HTR-8/SVneo (cell line): ENCODE measurements at regions not wholly inside any gene's neighbourhood (a gene's known extent, or its start where the extent isn't known, plus 50 kb on each side); places are given as distances from the start of the nearest gene placed in this dataset.

Experiments
- DNase-seq: peaks from one replicate; pipeline ENCODE4 v3.0.0; 2011; ENCODE audit warnings: low spot score, mixed read lengths; ENCODE audit not compliant: insufficient read length
- FAIRE-seq: peaks from 2 replicates; lab custom pipeline; 2011; peaks lifted over from hg19 to GRCh38; lab: Jason Lieb, UNC

DNA sequence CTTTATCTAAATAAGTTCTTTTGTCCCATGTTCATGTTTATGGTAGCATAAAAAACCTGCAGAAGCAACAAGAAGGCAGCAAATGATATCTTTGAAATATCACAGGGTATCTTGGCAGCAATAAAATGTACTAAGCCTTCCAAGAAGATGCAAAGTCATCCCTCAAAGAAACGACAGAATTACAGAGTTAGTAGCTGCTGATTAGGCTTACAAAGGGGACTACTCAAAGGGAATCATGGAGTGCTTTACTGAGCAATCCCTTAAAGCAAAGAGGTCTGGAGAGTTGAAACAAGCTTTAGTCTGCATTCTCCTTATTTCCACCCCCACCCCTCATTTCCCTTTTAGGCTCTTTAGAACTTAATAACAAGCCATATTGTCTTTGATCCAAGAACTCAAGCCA is 935.0 kb downstream of the SQOR start:
- no peak for DNase-seq

DNA sequence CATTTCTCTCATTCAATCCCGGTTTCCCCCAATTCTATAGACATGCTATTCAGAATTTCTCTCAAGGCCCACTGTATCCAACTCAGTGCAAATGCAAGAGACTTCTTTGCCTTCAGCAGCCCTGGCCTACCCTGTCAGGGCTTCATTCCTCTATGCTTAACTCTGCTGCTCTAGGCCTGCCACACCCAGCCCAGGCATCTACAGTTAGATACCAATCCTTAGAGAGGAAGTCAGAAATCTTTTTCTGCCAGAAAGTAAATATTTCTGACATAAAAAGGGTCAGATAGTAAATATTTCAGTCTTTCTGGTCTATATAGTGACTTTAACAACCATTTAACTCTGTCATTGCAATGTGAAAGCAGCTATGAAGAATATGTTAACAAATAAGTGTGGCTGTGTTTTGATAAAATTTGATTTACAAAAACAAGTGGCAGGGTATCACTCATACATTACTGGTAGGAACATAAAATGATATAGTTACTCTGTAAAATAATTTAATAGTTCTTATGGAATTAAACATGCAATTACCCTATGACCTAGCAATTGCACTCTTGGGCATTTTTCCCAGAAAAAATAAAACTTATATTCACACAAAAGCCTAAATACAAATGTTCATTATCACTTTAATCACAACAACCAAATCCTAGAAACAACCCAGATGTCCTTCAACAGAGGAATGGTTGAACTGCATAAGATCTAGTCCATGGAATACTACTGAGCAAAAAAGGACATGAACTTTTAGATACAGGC is 942.0 kb downstream of the SQOR start:
- FAIRE-seq (no peak), DNase-seq (peak; percentile 2)

More for the DNA sequence above, 935.0 kb downstream of the SQOR start:
- no peak for FAIRE-seq

DNA sequence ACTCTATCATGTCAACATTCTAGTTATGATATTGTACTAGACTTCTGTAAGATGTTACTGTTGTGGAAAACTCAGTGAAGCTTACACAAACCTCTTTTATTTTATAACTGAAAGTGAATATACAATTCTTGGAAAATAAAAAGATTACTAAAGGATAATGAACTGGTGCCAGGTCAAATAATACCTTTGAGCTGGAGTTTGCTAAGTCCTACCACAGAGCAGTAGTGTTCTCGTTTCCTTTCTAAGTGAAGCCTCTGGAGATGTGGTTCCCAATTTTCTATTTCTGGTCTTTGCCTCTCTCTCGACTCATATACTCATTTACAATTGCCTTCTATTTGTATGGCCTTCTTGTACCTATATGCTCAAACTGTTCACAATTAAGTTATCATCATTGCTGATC is 942.9 kb downstream of the SQOR start:
- no peak for FAIRE-seq
- DNase-seq, result no peak

DNA sequence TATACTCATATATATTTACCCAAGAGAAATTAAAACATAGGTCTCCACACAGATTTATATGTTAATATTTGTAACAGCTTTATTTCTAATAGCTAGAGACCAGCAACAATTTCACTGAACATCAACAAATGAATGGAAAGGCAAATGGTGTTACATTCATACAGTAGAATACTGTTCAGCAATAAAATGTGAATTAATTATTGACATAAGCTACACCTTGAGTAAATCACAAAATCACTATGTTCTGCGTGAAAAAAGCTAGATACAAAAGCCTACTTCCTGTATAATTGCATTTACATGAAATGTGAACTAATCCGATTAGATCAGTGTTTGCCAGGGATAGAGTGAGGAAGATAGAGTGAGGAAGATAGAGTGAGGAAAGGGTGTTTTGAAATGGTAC is 945.7 kb downstream of the SQOR start:
- DNase-seq, result no peak

DNA sequence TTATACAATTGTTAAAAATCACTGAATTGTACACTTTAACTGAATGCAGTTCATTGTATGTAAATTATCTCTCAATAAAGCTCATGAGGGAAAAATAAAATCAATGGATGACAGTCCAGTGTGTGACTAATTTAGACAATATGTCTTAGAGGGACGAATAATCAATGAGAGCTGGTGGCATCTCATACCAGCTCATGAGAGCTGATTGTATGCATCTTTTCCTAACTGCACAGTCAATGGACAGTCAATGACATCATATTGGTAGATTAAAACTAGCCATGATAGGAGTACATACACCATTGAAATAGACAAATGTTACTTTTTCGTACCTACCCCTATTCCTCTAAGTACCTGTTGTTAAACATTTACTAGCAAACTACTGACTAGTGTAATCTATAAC is 946.1 kb downstream of the SQOR start:
- DNase-seq (no peak), FAIRE-seq (no peak)

More for the DNA sequence above, 945.7 kb downstream of the SQOR start:
- FAIRE-seq, result no peak

DNA sequence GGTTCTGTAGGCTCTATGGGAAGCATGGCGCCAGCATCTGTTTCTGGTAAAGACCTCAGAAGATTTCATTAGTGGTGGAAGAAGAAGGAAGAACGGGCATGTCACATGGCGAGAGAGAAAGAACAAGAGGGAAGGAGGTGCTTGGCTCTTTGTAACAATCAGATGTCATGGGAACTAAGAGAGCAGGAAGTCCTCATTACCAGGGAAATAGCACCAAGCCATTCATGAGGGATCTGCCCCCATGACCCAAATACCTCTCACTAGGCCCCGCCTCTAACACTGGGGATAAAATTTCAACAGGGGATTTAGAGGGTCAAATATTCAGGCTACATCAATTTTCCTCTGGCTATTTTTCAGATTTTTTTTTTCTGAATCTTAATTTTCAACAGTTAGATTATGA is 954.3 kb downstream of the SQOR start:
- no peak for DNase-seq

DNA sequence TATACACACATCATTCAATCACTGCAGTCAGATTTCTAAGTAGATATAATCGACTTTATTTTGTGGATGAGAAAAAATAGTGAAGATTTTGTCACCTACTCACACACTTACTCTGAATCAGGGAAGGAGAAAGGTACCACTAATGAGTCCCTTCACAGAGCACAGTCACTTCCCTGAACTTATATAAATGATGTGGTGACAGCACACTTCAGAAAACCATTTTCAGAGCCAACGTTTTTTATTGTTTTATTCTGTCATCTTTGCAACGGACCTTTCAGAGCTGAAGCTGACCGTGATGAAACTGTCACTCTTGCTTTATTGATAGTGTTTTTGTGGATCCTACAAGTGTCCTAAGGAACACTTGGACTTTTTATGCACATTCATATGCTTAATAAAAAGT is 956.6 kb downstream of the SQOR start:
- no peak for FAIRE-seq
- DNase-seq, result no peak

More for the DNA sequence above, 954.3 kb downstream of the SQOR start:
- no peak for FAIRE-seq

DNA sequence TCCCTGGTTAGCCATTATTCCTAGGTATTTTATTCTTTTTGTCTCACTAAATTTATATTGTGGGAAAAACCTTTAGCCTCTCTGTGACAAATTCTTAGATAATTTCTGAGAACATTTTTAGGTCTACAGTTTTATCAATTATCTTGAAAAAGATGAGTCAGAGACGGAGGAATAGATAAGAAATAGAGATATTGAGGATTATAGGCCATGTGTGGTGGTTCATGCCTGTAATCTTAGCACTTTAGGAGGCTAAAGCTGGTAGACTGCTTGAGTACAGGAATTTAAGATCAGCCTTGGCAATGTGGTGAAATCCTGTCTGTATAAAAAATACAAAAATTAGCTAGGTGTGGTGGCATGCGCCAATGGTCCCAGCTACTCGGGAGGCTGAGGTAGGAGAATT is 960.2 kb downstream of the SQOR start:
- DNase-seq, result no peak

DNA sequence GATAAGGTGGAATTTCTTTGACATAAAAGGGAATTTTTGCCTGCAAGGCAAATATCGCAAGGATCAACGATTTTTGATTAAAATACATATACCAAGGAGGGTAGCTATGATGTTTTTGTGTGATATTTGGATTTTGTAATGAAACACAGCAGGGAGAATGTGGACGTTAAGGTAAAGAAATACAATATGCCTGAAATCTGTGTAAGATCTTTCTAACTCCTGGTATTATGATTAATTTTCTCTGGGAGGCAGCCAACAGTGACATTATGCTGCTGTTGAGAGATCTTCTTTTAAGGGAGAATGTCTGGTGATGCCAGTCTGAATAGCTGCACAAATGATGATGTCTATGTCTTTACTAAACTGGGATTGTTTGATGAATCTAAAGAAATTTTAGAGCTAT is 972.2 kb downstream of the SQOR start:
- no peak for FAIRE-seq

More for the DNA sequence above, 960.2 kb downstream of the SQOR start:
- FAIRE-seq, result no peak

DNA sequence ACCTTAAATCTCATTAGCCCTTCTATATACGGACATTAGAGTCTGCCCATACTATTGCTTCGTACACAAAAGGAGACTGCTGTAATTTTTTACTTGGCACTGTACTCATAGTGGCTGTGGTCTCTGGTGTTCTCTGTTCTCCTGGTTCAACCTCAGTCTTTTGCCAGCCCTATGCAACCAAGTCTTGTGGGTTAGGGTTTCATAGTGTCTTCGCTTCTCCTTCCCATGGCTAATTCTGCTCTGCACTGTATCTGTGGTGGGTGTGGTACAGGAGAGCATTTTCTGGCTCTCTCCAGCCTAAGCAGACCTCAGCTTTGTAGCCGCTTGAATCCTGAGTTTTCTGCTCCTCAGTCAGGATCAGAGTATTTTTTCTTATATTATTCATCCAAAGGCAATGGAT is 981.2 kb downstream of the SQOR start:
- DNase-seq (no peak), FAIRE-seq (no peak)

More for the DNA sequence above, 972.2 kb downstream of the SQOR start:
- DNase-seq, result no peak

DNA sequence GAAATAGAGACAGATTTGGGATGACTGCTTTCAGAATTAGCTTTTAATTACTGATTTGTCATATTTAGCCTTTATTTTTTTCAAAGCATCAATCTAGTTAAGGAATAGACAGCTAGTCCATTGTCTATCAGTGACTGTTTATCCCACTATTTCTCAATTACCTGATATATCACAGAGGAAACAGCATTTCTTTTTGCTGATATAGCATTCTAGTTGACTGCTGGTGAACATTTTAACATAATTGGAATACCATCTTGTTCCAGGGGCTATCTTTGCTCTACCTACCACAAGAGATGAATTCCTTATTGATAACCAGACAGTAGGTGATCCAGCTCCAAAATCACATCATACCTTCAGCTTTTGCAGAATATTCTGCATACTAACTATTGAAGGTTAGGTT is 982.7 kb downstream of the SQOR start:
- no peak for FAIRE-seq

DNA sequence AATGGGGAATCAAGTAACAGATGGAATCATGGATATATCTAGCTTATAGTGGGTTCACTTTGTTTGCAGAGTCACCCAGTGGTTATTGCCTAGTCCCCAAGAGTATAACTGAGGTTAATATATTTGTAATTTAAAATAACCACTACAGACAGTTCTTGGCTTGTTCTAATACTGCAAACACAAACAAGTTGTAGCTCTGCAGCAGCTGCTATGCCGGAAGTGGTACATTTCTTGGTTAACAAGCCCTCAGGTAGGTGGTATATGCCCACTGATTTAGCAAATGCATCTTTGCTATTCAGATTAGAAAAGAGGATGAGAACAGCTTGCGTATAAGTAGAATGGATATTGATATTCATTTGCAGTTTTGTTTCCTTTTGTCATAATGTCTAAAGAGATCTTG is 984.2 kb downstream of the SQOR start:
- DNase-seq (no peak), FAIRE-seq (no peak)

More for the DNA sequence above, 982.7 kb downstream of the SQOR start:
- DNase-seq, result no peak

DNA sequence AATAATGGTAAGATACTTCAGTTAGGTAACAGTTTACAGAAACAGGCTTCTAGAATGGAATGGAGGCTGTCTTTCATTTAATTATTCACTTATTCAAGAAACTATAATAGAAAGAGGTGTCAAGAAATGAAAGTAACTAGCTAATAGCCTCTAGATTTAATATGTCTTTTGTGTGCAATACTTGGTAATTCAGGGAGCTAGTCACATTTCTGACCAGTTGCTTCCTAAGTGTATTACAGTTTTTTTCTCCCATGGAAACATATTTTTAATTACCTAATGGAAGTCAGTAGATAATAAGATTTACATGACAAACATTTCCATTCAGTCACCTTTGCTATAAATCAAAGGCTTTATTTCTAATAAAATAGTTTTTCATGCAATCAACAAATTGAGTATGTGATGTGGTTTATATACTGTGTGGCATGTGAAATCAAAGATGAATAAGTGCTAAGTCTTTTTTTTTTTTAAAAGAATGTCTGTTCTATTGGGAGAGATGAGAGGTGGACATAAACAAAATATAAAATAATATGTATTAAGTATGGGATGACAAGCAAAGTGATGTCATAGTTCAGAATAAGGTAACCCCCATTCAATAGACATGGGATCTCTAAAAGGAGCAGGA is 985.7 kb downstream of the SQOR start:
- DNase-seq (no peak), FAIRE-seq (no peak)

DNA sequence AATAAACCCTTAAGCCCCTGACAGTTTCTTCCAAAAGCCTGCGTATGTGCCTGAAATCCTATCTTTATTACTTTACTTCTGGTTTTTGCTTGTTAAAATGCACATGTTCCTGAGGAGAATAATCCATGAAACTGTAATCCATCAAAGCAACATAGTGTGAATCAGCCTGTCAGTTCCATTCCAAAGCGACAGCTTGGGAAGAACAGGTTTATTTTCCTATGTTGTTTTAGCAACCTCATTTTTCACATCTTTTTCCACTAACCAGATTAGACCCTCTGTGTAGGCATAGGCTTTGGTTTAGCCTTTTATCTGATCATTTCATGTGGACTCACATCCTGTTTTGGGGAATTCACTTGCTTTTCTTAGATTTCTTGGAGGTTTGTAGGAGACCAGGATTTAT is 988.0 kb downstream of the SQOR start:
- FAIRE-seq (no peak), DNase-seq (no peak)

DNA sequence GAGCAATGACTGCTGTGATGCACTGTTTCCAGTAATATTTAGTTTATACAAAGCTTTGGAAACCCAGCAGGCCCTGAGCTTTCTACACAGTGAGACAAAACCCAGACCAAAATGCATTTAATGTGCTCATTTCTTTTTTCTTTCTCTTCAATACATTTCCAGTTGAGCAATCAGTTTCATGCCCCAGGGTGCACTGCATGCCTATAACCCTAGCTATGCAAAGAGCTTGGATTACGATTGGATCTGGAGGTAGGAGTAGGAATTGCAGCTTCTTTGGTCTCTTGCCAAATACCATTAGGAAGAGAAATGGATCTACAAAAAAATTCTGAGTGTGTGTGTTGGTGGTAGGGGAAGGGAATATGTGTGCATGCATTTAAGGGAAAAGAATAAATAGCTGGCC is 1001.4 kb downstream of the SQOR start:
- DNase-seq, result no peak
- no peak for FAIRE-seq

DNA sequence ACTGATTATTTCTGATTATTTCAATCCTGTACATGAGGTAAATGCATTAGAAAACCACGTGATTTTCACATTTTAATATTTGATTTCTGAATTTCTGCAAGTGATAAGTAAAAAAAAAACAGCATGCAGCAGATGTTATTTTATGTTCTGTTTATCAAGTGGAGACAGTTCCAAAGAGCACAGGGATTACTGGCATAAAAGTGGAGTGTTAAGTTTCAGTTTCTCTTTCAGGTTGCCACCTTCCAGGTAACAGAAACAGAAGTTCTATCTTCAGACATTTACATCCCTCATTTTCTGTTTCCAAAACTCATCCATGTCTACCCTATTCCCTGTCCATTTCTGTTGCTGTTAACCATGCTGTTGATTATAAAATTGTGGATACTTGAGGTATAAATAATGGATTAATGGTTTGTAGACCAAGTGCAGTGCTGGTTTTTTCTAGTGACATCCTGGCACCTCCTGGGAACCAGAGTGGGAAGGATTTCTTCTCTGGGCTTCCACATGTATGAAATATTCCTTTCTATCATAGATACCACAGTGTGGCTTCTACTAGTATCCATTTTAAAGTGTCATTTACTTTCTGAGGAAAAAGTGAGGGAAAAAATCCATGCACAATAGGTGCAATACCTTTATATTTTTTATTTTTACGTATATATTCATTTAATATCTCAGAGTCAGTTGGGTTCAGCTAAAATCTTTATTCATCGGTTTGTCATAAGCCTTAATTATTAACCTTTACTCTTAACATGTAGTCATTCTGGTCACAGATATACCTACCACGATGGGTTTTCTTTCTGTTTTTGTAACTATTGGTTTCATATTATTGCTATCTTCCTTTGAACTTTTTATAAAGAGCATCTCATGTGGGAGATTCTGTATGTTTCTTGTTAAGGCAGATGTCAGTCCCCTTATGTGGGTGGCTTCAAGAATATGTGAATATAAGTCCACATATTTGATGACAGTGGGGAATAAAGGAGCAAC is 1010.0 kb downstream of the SQOR start:
- DNase-seq (no peak), FAIRE-seq (no peak)

DNA sequence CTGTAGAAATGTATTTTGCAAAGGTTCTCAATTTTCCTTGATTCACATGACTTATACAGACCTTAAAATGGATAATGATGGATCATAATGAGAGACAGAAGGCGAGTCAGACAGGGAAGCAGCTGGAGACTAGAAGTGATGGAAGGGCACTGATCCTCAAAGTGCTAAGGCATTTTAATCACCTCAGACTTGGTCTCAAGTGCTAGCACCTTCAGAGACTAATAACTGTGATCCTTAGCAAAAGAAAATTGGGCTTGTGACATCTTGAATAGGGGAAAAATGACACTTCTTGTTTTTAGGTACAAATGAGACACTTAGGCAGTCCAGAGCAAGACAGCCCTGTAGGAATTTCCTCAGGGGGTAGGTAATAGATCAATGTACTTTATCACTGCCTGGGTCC is 1011.7 kb downstream of the SQOR start:
- FAIRE-seq, result no peak
- DNase-seq, result no peak

DNA sequence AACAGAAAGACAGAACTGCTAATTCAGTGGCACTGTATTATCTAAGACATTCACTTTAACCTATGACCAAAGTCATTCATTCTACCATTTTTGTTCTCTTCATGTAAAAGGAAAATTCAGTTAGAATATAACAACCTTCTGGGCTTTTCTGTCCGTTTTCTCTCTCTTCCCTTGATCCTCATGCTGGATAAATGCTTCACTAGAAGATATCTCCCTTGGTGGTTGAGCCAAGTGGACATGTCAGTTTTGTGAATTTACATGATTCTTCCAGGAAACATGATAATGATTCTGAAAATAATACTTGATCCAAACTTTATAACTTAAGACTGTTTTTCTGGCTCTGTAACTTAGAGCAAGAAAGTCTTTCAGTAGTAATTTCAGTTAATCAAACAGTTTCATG is 1012.2 kb downstream of the SQOR start:
- FAIRE-seq (no peak), DNase-seq (no peak)

DNA sequence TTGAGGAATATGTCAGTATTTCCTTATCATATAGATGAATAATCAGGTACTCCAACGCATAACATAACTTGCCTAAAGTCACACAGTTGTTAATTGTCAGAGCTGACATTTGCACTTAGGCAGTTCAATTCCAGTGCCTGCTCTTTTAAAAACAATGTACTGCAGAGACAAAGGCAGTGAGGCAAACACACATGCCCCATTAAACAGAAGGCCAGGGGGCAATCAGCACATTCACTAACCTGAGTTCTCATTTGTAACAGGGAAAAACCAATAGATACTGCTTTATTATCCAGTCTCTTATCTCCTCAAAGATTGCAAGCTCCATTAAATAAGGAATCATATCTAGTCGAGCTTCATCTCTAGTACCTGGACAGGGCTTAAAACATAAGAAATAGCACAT is 1017.4 kb downstream of the SQOR start:
- FAIRE-seq (no peak), DNase-seq (no peak)

DNA sequence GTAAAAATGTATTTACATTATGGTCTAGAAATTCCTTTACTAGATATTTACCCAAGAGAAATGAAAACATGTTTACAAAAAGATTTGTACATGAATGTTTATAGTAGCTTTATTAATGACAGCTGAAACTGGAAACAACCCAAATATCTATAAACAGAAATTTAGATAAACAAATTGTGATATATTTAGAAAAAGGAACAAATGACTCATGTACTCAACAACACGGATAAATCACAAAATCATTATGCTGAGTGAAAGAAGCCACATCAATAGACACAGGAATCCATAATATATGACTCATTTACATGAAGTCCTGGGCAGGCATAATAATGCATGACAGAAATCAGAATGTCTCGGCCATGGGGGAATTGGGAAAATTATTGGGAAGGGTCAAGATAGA is 1020.2 kb downstream of the SQOR start:
- FAIRE-seq, result no peak
- DNase-seq, result no peak
